IMR-90 (cell line): ENCODE measurements at regions not wholly inside any gene's neighbourhood (a gene's known extent, or its start where the extent isn't known, plus 50 kb on each side); places are given as distances from the start of the nearest gene placed in this dataset.

ENCODE experiments used
- ATAC-seq: fragments of 200-7000 bp; cut with Tn5 transposase; 2 replicates; pipeline ENCODE4 v1.9.1; 2020; ENCODE audit warnings: low read depth, mild to moderate bottlenecking, moderate library complexity
- BruUV-seq: library from RNA; stranded (reverse); fragments of 400-500 nt; replicated peaks from 2 replicates; lab custom pipeline; 2021; lab: Mats Ljungman, UMichigan
- CTCF ChIA-PET: fragments of 300-600 bp; formaldehyde crosslinking; extraction: SDS; loops from one replicate; lab custom pipeline; 2021; ENCODE audit warnings: antibody characterized with exemption; lab: Yijun Ruan, JAX
- POLR2A ChIA-PET: fragments of 300-600 bp; sonication (Branson Sonifier 250); formaldehyde crosslinking; loops from one replicate; lab custom pipeline; 2022; ENCODE audit warnings: antibody characterized with exemption; ENCODE audit not compliant: unreplicated experiment; lab: Charles Lee
- DNase-seq: peaks from one replicate; pipeline ENCODE4 v3.0.0; 2013
- H2AFZ ChIP-seq: replicated peaks from 2 replicates; pipeline ENCODE3; 2013; ENCODE audit warnings: low read length, mild to moderate bottlenecking; ENCODE audit not compliant: poor library complexity
- H2AK5ac ChIP-seq: 2 replicates; pipeline ENCODE4 v1.6.1; 2013; ENCODE audit warnings: low read depth, low read length, inconsistent platforms
- H2AK9ac ChIP-seq: replicated peaks from 2 replicates; pipeline ENCODE3; 2013; ENCODE audit warnings: mild to moderate bottlenecking, low read depth, low read length, moderate library complexity; ENCODE audit not compliant: poor library complexity
- H2BK120ac ChIP-seq: 2 replicates; pipeline ENCODE4 v1.6.1; 2013; ENCODE audit warnings: low read depth, low read length, inconsistent platforms
- H2BK15ac ChIP-seq: 3 replicates; pipeline ENCODE4 v1.6.1; 2013; ENCODE audit warnings: low read depth, low read length, inconsistent platforms
- H2BK20ac ChIP-seq: 2 replicates; pipeline ENCODE4 v1.6.1; 2013; ENCODE audit warnings: low read depth, mild to moderate bottlenecking, inconsistent platforms, low read length, moderate library complexity
- H2BK5ac ChIP-seq: 2 replicates; pipeline ENCODE4 v1.6.1; 2013; ENCODE audit warnings: mild to moderate bottlenecking, low read depth, low read length, inconsistent platforms; ENCODE audit not compliant: poor library complexity, severe bottlenecking
- H3K14ac ChIP-seq: replicated peaks from 2 replicates; pipeline ENCODE4 v1.6.1; 2013; ENCODE audit warnings: low read depth, low read length, inconsistent platforms
- H3K18ac ChIP-seq: 2 replicates; pipeline ENCODE4 v1.6.1; 2013; ENCODE audit warnings: low read depth, low read length, control low read depth
- H3K23ac ChIP-seq: 2 replicates; pipeline ENCODE4 v1.6.1; 2013; ENCODE audit warnings: low read depth, low read length, inconsistent platforms
- H3K27ac ChIP-seq: 2 replicates; pipeline ENCODE4 v1.5.1; 2013; ENCODE audit warnings: mild to moderate bottlenecking, control low read depth, low read length; ENCODE audit not compliant: insufficient read depth
- H3K27me3 ChIP-seq: 2 replicates; pipeline ENCODE4 v1.6.1; 2013; ENCODE audit warnings: low read length; ENCODE audit not compliant: control insufficient read depth, insufficient read depth
- H3K36me3 ChIP-seq: 2 replicates; pipeline ENCODE4 v1.6.1; 2013; ENCODE audit warnings: low read length, mixed read lengths; ENCODE audit not compliant: control insufficient read depth, insufficient read depth
- H3K4ac ChIP-seq: 2 replicates; pipeline ENCODE4 v1.6.1; 2013; ENCODE audit warnings: low read depth, low read length, inconsistent platforms
- H3K4me1 ChIP-seq: 2 replicates; pipeline ENCODE4 v1.6.1; 2013; ENCODE audit warnings: low read length, mixed read lengths; ENCODE audit not compliant: control insufficient read depth, insufficient read depth
- H3K4me2 ChIP-seq: 2 replicates; pipeline ENCODE4 v1.6.1; 2013; ENCODE audit warnings: low read depth, mild to moderate bottlenecking, control low read depth, low read length, moderate library complexity
- H3K4me3 ChIP-seq: 2 replicates; pipeline ENCODE4 v1.5.1; 2013; ENCODE audit warnings: low read depth, mild to moderate bottlenecking, control low read depth, low read length, moderate library complexity; ENCODE audit not compliant: insufficient read depth
- H3K56ac ChIP-seq: 2 replicates; pipeline ENCODE4 v1.6.1; 2013; ENCODE audit warnings: low read length, inconsistent platforms; ENCODE audit not compliant: insufficient read depth; ENCODE audit errors: extremely low read depth
- H3K79me1 ChIP-seq, 2 experiments: 2 replicates each; pipeline ENCODE4 v1.6.1; 2013; ENCODE audit warnings: low read length in 2 of 2, inconsistent platforms in 1 of 2, low read depth in 1 of 2
- H3K9ac ChIP-seq: 2 replicates; pipeline ENCODE4 v1.6.1; 2013; ENCODE audit warnings: low read depth, low read length, control low read depth
- H3K9me1 ChIP-seq: 2 replicates; pipeline ENCODE4 v1.6.1; 2013; ENCODE audit warnings: low read length, inconsistent platforms; ENCODE audit not compliant: insufficient read depth
- H3K9me3 ChIP-seq: 2 replicates; pipeline ENCODE4 v1.6.1; 2013; ENCODE audit warnings: low read length; ENCODE audit not compliant: control insufficient read depth, insufficient read depth
- H4K20me1 ChIP-seq: 2 replicates; pipeline ENCODE4 v1.6.1; 2013; ENCODE audit warnings: low read length, inconsistent platforms; ENCODE audit not compliant: insufficient read depth
- H4K5ac ChIP-seq: 2 replicates; pipeline ENCODE4 v1.6.1; 2013; ENCODE audit warnings: mild to moderate bottlenecking, low read depth, low read length, control low read depth
- H4K8ac ChIP-seq, 2 experiments: 2 replicates each; pipeline ENCODE4 v1.6.1; 2013; ENCODE audit warnings: low read depth in 2 of 2, low read length in 2 of 2, control low read depth in 1 of 2, inconsistent platforms in 1 of 2
- H4K91ac ChIP-seq: 2 replicates; pipeline ENCODE4 v1.6.1; 2013; ENCODE audit warnings: low read depth, low read length, inconsistent platforms; ENCODE audit not compliant: insufficient read depth
- BHLHE40 ChIP-seq: fragments of 150-350 bp; IDR thresholded peaks from 2 replicates; pipeline ENCODE4 v1.6.1; 2016; ENCODE audit warnings: mild to moderate bottlenecking, low read depth, low read length
- CEBPB ChIP-seq: IDR thresholded peaks from 2 replicates; pipeline ENCODE4 v1.6.1; 2012; ENCODE audit warnings: low read depth, low read length, improper control_type of control experiment
- CHD1 ChIP-seq: IDR thresholded peaks from 2 replicates; pipeline ENCODE4 v1.6.1; 2012; ENCODE audit warnings: low read depth, low read length, improper control_type of control experiment
- CTCF ChIP-seq: conservative IDR thresholded peaks from 2 replicates; pipeline ENCODE4 v1.5.1; 2012; ENCODE audit warnings: mild to moderate bottlenecking, low read depth, low read length, improper control_type of control experiment
- ELK1 ChIP-seq: fragments of 150-350 bp; IDR thresholded peaks from 2 replicates; pipeline ENCODE4 v1.6.1; 2016; ENCODE audit warnings: low read depth, mild to moderate bottlenecking, low read length, moderate library complexity, borderline replicate concordance
- FOS ChIP-seq: fragments of 150-350 bp; IDR thresholded peaks from 2 replicates; pipeline ENCODE4 v1.6.1; 2016; ENCODE audit warnings: low read depth, low read length
- MAFK ChIP-seq: IDR thresholded peaks from 2 replicates; pipeline ENCODE4 v1.6.1; 2012; ENCODE audit warnings: low read depth, low read length, improper control_type of control experiment
- MAZ ChIP-seq: IDR thresholded peaks from 2 replicates; pipeline ENCODE4 v1.6.1; 2012; ENCODE audit warnings: low read depth, mild to moderate bottlenecking, low read length, improper control_type of control experiment, moderate library complexity, borderline replicate concordance
- MXI1 ChIP-seq: IDR thresholded peaks from 2 replicates; pipeline ENCODE4 v1.6.1; 2012; ENCODE audit warnings: low read depth, mild to moderate bottlenecking, low read length, moderate library complexity, borderline replicate concordance
- NFE2L2 ChIP-seq: fragments of 150-350 bp; IDR thresholded peaks from 2 replicates; pipeline ENCODE4 v1.6.1; 2016; ENCODE audit warnings: low read depth, mild to moderate bottlenecking, low read length
- POLR2A ChIP-seq: IDR thresholded peaks from 2 replicates; pipeline ENCODE4 v1.6.1; 2012; ENCODE audit warnings: mild to moderate bottlenecking, low read depth, low read length
- RAD21 ChIP-seq: IDR thresholded peaks from 2 replicates; pipeline ENCODE4 v1.6.1; 2012; ENCODE audit warnings: low read length, improper control_type of control experiment
- RCOR1 ChIP-seq: IDR thresholded peaks from 2 replicates; pipeline ENCODE4 v1.6.1; 2012; ENCODE audit warnings: mild to moderate bottlenecking, low read length, improper control_type of control experiment; ENCODE audit not compliant: insufficient replicate concordance
- RFX5 ChIP-seq: IDR thresholded peaks from 2 replicates; pipeline ENCODE4 v1.8.0; 2012; ENCODE audit warnings: low read depth, mild to moderate bottlenecking, low read length, moderate library complexity
- SMC3 ChIP-seq: fragments of 150-350 bp; IDR thresholded peaks from 2 replicates; pipeline ENCODE4 v1.6.1; 2016; ENCODE audit warnings: low read depth, mild to moderate bottlenecking, antibody characterized with exemption, low read length, moderate library complexity
- USF2 ChIP-seq: fragments of 150-350 bp; IDR thresholded peaks from 2 replicates; pipeline ENCODE4 v1.6.1; 2017; ENCODE audit warnings: mild to moderate bottlenecking, antibody characterized with exemption, low read length, low read depth
- WGBS, 2 experiments: methylation state at CpG; one replicate each; pipeline versions ENCODE4 v1.1.5 to v1.1.7; 2013; ENCODE audit warnings: missing lambda C conversion rate in 2 of 2; ENCODE audit not compliant: insufficient read length in 1 of 2; ENCODE audit errors: extremely low coverage in 2 of 2; 5-methylcytosine and 5-hydroxymethylcytosine counted together
- dilution Hi-C: fragments of 300-500 bp; cut with HindIII; formaldehyde crosslinking; loops from one replicate; pipeline ENCODE4 v1.14.3; 2018; ENCODE audit warnings: low sequenced_read_pairs; ENCODE audit not compliant: unreplicated experiment
- in situ Hi-C: fragments of 300-500 bp; cut with MboI; formaldehyde crosslinking; loops from 3 replicates; pipeline ENCODE4 v1.14.3; 2019; ENCODE audit warnings: low sequenced_read_pairs, inconsistent platforms, mixed read lengths
- intact Hi-C: fragments of 100-400 bp; cut with micrococcal nuclease; formaldehyde crosslinking; loops from 2 replicates; pipeline ENCODE4 v1.10.0; 2022

GRCh38 chr19:34852669-34853068, 74.0 kb upstream of the ZNF30 start:
- Histone ChIP-seq H4K5ac (no peak overlapping the region), H3K9me3 (0 out of 2 replicates have a peak, but pooled peaks cover 1% of the 10 kb centered on the region), H3K79me1 (no peaks in the 10 kb centered on the region), H2AK9ac (no peak overlapping the region), H3K27ac (no peak overlapping the region), H3K56ac (no peak overlapping the region), H4K20me1 (no peaks in the 10 kb centered on the region), H3K18ac (no peak overlapping the region), H3K14ac (no peak overlapping the region), H3K4me3 (no peak overlapping the region), H3K36me3 (no peaks in the 10 kb centered on the region), H4K91ac (no peak overlapping the region), H3K9me1 (no peaks in the 10 kb centered on the region), H2BK120ac (no peak overlapping the region), H3K9ac (no peak overlapping the region), H3K4me2 (no peak overlapping the region), H2BK20ac (no peak overlapping the region), H3K4ac (no peak overlapping the region), H4K8ac (no peak overlapping the region), H3K4me1 (no peaks in the 10 kb centered on the region), H2BK5ac (no peak overlapping the region), H3K27me3 (no peaks in the 10 kb centered on the region), H2AFZ (no peak overlapping the region), H3K23ac (no peak overlapping the region), H2AK5ac (no peak overlapping the region), H2BK15ac (no peak overlapping the region)
- intact Hi-C loops, result no loop called here
- BruUV-seq, result no TSS peak
- ChIA-PET POLR2A (no interaction called here), CTCF (no interaction called here)
- in situ Hi-C loops, result no loop called here
- WGBS, 2 experiments, result 13% methylated on average over 3 of the region's 5 CpGs; no CpG with 5 or more reads in 1 of the 2 experiments
- TF ChIP-seq RCOR1 (no peak), RFX5 (no peak), MAZ (no peak), USF2 (no peak), SMC3 (no peak), CTCF (no peak), BHLHE40 (no peak), MAFK (no peak), POLR2A (no peak), NFE2L2 (no peak), FOS (no peak), ELK1 (no peak), RAD21 (no peak), MXI1 (no peak), CHD1 (no peak), CEBPB (no peak)
- ATAC-seq (no peak), DNase-seq (no peak)
- dilution Hi-C loops, result no loop called here
